ENCODE measurements at regions not wholly inside any gene's neighbourhood (a gene's known extent, or its start where the extent isn't known, plus 50 kb on each side); places are given as distances from the start of the nearest gene placed in this dataset.

DNA sequence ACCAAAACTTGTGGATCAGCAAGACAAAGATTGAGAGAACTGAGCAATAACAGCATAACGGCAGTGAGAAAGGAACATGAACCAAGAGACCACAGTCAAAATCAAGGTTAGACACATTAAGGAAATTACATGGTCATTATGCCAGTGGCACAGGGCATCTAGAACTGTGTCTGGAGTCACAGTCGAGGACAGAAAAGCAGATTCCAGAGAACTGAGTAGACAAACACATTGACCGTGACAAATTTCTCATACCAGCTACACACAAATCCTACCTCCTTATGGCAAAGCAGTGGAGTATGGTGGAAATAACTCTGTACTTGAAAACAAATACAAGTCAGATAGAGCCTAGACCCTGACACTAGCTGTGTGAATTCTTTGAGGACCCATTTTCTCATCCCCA lies 367.3 kb downstream of the DUSP6 start:
- no peak for DNase-seq

DNA sequence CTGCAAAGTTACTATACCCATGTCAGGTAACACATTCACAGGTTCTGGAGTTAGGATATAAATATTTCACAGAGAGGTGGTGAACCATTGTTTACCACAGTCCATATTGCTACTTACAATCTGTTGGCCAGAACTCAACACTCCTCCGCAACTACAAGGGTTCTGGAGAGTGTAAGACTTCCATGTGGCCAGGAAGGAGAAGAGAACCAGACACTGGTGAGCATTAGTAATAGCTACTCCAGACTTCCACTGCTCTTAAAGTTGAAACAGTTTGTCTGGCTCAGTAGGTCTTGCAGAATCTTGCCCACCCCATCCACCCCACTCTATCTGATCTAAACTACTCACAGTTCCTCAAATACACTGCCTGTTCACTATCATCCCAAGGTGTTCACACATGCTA lies 369.6 kb downstream of the DUSP6 start:
- DNase-seq, result no peak

DNA sequence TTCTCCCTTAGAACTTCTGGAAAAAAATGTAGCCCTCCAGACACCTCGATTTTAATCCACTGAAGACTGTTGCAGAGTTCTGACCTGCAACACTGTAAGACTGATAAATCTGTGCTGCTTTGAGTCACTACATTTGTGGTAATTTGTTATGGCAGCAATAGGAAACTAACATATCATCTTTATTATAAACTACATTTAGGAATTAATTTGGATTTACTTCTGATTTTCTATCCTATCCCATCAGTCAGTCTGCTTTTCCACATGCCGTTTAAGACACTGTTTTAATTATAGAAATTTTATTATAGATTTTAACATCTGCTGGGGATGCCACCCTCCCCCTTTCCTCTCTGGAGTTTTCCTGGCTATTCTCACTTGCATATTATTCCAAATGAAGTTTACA lies 375.2 kb downstream of the DUSP6 start:
- DNase-seq, result no peak

DNA sequence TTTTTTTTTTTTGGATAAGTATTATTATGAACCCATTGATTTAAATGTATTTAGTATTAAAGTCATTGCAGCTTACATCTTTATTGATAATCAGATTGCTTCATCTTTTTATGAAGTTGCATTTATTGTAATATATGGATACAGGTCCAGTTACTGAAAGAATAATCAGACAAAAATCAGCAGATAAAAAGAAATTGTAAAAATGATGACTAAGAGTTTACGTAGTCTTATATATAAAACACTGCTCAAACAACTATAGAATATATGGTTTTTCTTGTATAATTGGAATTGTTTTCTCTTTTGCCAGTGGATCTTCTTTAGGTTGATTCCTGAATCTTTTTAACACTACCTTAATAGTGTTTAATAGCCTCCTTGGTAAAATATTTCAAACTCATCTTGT lies 378.3 kb downstream of the DUSP6 start:
- no peak for DNase-seq

DNA sequence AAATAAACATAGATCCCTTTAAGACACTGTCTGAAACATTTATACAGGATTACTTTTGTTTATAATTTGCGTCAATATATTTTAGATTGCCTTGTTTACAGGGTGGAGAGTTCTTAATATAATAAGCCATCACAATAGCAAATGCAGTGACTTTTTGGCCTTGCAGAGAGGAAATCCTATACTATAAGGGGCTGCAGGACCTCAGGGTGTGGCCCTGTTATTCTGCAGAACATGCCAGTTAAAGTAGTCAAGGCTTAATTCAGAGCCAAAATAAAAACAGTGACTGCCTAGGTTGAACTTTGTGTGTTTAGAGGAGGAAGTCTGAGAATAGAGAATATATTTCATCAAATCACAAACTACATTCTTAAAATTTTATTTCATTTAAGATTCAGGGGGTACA lies 381.6 kb downstream of the DUSP6 start:
- no peak for DNase-seq

DNA sequence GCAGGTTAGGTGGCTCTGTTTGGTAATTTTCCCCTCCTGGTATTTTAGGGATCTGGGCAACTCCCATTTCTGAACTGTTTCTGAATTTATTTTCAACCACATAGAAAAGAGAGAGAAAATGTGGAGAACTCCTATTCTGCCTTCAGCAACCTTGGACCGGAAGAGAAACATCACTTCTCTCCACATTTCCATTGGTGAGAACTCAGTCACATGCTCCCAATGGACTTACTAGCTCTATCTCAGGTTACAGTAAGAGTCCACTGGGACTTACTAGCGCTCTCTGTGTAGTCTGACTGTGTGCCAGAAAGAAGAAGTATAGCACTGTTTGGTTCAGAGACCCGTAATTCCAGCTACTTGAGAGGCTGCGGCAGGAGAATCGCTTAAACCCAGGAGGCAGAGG lies 383.2 kb downstream of the DUSP6 start:
- no peak for DNase-seq

- DNase-seq, result no peak
These were observed 380.1 kb upstream of the KITLG start for GRCh38 chr12:88960213-88960878.

DNA sequence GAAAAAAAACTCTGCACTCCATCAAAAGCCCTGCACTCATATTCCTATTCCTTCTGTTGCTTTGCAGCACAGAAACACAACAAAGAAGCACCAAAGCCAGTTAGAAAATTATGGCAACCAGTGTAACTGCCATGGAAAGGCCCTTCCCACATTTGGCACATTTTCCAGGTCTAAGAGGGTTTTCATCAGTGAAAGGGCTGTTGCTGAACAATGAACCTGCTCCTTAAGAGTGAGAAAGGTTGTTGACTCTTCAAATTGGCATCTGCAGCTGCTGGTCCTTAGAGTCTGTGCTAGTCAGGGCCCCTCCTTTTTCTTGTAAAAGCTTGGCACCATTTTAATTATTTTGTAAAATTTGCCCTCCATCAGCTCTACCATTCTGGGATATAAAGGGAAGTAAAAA lies 378.7 kb upstream of the KITLG start:
- no peak for DNase-seq

- no peak for DNase-seq
These were observed 377.9 kb upstream of the KITLG start for GRCh38 chr12:88958153-88958552.

DNA sequence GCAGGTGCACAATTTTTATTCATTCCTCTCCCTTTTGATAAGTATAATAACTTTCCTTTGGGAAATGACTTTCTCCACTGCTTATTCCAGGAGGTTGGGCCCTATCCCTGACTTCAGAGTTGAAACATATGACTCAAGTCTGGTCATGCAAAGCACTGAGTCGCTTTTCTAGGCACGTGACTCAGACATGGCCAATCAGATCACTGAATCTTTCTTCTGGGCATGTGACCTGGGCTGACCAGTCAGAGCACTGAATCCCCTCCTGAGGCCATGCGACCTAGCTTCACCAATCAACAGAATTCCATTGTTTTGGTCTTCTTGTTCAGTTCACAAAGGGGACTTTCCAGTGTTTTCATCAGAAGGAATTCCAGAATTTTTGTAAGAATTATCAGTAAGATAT lies 377.1 kb upstream of the KITLG start:
- DNase-seq, result no peak

DNA sequence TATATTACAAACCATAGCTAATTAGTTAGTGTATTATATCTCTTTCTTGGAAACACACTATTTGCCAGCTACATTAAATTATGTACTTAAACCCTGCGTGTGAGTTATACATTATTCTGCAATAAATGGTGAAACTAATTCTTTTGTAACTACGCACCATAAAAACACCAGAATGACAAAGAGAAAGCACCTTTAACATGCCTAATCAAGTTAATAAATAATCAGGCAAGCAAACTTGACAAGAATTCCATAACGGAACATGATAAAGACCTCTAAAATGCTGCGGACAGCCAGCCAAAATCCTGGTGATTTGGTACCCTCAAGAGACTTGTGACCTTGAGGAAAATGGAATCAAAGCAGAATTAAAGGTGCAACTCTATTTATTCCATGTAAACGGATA lies 375.3 kb upstream of the KITLG start:
- DNase-seq, result no peak

- DNase-seq, result no peak
These were observed 372.8 kb upstream of the KITLG start for GRCh38 chr12:88953029-88953586.

- no peak for DNase-seq
These were observed 372.3 kb upstream of the KITLG start for GRCh38 chr12:88952562-88952942.

DNA sequence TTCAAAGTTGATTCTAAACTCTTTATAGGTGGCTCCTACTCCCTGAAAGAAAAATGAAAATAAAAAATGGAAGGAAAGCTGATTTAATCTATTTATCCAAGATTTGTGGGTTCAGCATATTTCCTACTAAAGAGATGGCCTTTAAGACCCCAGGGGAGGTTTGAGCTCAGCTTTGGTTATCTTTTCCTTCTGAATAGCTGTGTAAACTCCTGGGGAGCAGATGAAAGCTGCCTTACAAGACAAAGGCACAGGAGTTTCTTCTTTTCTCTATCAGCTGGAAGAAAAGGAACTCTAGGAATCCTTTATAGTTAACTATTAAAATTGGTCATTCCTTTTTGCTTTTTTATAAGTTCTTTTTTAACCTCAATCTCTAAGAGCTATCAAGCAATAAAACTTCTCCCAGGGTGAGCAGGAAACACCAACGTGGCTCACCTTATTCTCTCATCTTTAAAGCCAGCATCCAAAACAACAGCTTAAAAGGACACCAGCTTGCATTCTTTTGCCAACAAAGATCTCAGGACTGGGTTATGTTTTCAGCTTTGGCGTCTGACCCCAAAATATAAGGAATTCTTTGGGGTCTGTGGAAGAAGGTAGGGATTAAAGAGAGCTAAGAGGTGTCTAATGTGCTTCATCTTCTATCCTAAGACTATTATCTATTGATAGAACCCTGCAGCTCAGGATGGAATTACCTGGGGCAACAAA lies 371.7 kb upstream of the KITLG start:
- no peak for DNase-seq

- DNase-seq, result no peak
These were observed 370.9 kb upstream of the KITLG start for GRCh38 chr12:88951177-88951576.

- DNase-seq, result no peak
These were observed 367.3 kb upstream of the KITLG start for GRCh38 chr12:88947486-88948043.

GRCh38 chr12:88946372-88946997 lies 366.2 kb upstream of the KITLG start:
- no peak for DNase-seq

DNA sequence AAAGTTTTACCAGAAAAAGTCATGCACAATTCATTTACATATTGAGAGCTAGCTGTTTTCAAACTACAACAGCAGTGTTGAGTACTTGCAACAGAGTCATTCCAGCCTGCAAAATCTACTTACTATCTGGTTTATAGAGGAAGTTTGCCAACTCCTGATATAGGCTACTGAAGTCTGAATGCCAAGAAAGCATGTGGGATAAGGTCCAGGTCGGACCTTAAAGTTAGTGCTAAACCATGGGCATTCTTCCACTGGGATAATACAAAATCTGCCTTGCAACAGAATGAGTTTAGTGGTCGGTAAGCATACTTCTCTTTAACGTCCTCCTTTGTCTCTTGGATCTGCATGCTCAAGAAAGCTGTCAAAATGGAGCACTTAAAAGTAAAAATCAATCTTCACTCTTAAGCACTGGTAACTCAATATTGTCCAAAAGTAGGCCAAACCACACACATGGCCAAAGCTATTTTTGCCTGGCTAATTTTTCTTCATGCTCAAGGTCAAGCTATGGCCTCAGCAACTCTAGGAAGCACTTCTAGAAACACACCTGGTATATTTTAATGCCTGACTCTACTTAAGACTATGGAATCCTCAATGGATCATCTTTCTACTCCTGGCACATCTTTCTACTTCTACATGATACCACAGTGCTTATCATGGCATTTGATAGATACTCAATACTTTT lies 364.9 kb upstream of the KITLG start:
- no peak for DNase-seq

GRCh38 chr12:88944397-88944796 lies 364.1 kb upstream of the KITLG start:
- DNase-seq, result no peak

- no peak for DNase-seq
These were observed 360.6 kb upstream of the KITLG start for GRCh38 chr12:88940854-88941253.

DNA sequence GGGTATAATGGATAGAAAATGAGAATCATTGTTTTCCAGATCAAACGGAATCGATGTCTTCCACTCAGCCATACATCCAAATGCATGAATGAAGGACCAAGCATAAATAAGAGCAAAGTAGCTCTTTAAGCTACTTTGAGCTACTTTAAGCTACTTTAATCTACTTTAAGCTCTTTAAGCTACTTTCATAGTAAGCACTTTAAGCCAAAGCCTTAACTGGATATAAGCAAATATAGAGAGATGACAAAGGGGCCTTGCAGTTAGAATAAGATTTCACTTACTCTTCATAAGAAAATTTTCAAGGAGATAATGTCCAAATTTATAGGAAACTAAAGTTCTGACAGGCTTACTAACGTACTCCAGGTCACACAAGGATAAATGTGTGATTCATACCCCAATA lies 355.6 kb upstream of the KITLG start:
- no peak for DNase-seq

- no peak for DNase-seq
These were observed 354.0 kb upstream of the KITLG start for GRCh38 chr12:88934163-88934747.

DNA sequence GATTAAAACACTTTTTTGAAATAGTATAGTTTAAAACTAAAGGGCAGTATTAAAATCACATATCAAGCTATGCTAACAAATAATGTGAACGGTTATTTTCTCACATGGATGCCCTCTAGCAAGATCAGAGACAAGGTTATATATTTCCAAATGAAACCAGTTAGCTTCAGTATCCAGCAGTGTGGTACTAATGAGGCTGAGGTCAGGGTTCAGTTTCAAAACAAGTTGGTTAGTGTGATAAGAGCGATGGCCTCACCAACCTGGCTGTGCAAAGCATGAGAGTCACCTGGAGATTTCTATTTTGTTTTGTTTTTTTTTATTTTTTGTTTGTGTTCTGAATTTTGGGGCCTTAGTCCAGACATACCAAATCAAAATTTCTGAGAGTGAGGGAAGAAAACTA lies 352.2 kb upstream of the KITLG start:
- DNase-seq, result no peak

All from stimulated activated CD4-positive, alpha-beta T cell treated with anti-CD3 and anti-CD28 coated beads, Interleukin-4, amount 100 ng/mL, for 1 hour (primary cell).